ENCODE measurements at regions not wholly inside any gene's neighbourhood (a gene's known extent, or its start where the extent isn't known, plus 50 kb on each side); places are given as distances from the start of the nearest gene placed in this dataset.
"Not testable (repeated sequence)": the region's sequence is repeated elsewhere in the genome, so short reads cannot be mapped to it uniquely, and the experiment has no call there.

DNA sequence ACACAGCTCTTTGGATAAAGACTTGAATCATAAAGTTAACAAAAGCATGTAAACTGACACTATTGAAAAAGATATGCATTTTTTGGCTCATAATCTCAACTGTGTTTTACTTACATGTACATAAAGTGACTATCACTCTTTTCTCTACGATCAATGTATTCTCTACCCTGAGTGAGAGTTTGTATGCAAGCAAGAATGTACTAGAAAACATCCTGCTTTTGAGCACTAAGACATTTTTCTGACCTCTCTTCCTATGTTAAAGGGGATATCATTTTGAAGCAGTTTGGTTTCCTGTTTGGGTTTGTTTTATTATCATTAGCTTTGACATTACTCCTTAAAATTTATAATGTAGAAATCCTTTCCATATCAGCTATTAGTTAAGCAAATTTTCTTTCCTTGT is 910.8 kb downstream of the C6orf118 start:
- ATAC-seq (no peak), DNase-seq (no peak)
- intact Hi-C loops (cut with DNase I): no loop called here

DNA sequence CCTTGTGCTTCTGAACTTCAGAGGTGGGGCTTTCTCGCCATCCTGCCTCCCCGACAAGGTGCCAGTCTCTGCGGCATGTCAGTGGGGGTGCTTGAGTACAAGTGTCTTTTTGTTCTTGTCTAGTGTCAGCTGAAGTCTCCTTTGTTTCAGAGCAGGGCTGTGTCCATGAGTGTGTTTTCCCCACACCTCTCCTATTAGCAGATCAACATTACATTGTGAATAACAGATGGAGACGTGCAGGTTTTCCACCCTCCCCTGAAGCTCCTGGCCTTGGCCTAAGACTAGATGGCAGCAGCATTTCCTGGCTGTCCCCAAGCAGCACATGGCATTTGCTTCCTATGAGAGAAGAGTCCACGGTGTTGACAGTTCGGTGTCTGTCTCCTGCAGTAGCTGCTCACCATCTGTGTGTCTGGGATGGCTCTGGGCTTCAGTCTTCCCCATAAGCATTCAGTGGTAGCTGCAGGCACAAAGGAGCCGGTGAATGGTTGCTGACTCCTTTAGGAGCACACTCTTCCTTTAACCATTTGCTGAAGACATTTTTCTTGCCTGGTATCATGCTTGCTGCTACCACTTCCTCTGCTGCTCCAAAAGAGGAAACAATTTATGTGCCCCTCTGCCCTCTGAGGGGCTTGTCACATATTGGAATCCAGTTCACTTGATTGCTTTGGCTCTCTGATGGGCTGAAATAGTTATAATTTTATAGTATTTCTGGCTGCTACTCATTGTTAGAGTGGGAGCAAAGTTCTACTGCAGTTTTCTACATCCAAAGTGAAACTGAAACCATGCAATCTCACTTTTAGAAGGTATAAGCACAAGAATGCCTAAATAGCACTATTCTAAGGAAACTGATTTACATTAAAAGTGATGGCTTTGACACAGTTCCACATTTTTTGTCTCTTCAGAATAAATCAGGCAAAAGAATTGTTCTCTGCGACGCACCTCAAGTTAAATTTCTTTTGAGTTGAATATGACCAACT is 913.0 kb downstream of the C6orf118 start:
- DNase-seq (no peak), ATAC-seq (peak; percentile 38 to 50)
- intact Hi-C loops (cut with DNase I): no loop called here

DNA sequence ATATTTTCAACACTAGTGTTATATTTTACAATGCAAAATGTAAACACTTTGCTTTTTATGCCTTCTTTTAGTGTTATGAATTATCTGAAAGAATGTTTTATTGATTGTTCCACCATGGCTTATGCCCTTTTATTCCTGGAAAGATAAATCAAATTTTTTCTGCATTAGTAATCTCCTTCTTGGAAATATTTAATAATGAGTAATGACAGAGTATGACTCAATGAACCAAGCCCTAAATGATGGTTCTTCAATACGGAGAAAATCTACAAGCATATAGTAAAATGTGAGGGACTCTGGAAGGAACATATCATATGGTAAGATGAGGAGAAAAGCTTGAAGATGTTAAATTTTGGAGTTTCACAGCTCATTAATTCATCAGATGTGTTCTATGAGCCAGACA is 929.6 kb downstream of the C6orf118 start:
- DNase-seq (no peak), ATAC-seq (no peak)
- intact Hi-C loops (cut with DNase I): no loop called here

DNA sequence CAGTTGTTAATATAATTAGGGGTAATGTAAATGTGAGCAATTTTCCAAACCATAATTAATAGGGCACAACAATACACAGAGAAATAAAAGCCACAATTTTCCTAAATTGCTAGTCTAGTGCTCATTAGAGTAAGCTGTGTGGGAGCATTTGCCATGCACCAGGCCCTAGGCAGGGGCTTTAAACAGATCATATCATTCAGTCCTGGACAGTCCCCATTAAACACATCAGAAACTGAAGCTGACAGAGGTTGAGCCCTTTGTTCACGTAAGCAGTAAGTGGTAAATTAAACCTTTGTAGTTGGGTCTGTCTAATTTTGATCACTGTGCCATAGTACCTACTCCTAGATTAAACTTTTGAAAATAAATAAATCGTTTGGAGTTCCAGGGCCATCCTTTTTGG is 931.1 kb downstream of the C6orf118 start:
- intact Hi-C loops (cut with DNase I): no loop called here
- no peak for ATAC-seq
- no peak for DNase-seq

DNA sequence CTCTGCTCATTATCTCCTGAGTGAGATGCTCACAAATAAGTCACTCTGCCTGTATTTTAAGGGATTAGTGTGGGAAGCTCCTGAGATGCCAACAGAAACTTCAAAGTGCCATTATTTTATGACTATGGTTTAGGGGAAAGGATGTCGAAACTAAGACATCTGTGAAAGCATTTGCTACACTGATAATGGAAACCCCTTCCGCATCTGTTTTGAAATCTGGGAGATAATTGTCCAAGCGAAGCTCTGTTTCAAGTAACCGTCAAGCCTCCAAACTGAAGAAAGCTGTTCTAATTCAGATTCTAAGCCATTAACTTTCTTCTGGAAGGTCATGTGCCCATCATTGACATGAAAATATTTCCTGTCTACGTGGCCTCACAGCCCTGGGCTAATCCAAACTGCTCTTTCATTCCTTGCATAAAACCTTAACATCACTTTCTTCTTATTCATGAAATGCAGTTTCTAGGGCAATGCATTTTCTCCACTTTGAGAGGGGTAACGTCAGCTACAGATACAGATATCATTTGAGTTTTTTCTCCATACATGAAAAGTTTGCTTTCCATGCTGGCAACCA is 932.0 kb downstream of the C6orf118 start:
- no peak for ATAC-seq
- DNase-seq: no peak
- intact Hi-C loops (cut with DNase I): no loop called here

DNA sequence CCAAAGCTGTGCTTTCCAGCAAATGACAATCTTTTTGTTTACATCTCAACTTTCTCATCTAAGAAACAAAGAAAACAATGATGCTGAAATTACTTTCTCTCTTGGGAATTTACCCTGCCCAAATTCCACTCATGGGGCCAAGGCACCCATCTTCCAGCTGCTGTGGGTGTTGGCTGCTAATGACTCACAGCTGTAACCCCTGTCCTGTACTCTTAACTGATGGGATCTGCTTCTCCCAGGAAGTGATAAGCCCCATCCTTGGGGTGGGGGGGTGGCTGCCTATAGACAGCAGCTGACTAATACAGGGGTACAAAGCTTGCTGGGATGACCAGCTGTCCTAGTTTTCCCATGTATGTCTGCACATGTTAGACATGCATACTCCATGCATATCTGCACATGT is 938.6 kb downstream of the C6orf118 start:
- intact Hi-C loops (cut with DNase I): no loop called here
- no peak for ATAC-seq
- DNase-seq: no peak

DNA sequence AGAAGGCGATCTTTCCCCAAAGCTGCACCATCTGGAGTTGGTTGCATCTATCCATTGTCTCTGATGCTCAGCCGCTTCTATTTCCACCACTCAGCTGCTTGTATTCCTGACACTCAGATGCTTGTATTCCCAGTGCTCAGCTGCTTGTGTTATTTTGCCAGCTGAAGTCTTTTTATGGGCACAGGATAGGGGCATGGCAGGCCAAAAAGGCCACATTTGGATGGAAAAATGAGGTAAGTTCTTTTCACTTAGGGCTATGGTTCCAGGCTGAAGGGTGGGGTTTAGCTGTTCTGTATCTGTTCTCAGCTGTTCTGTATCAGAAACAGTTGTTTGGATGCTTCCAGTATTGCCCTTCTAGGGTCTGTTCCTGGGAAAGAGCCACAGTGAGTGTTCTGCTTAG is 944.9 kb downstream of the QKI start:
- intact Hi-C loops (cut with DNase I): no loop called here
- no peak for ATAC-seq
- no peak for DNase-seq

DNA sequence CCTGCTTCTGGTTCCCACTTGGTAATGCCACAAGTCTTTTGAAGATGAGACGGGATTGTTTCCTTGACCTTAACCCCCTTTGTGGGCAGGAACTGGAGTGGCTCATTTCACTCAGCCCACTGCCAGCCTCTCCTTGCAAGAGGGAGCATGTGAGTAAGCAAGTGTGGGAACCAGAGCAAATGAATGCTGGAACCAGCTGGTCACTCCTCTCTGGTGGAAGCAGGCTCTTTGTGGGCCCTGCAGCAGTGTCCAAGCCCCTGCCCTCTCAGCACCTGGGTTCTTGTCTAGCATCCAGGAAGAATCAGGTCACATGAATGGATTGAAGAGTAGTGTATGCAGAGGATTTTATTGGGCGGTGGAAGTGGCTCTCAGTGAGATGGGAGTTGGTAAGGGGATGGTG is 944.5 kb downstream of the QKI start:
- no peak for ATAC-seq
- no peak for DNase-seq
- intact Hi-C loops (cut with DNase I): no loop called here

DNA sequence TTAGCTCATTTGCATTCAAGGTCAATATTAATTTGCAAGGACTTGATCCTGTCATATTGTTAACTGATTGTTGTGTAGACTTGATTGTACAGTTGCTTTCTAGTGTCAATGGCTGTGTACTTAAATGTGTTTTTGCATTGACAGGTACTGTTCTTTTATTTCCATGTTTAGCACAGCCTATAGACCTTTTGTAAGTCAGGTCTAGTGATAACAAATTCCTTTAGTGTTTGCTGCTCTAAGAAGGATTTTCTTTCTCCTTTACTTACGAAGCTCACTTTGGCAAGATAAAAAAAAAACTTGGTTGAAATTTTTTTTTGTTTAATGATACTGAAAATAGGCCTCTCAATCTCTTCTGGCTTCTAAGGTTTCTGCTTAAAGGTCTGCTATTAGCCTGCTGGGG is 942.3 kb downstream of the QKI start:
- ATAC-seq (no peak), DNase-seq (no peak)
- intact Hi-C loops (cut with DNase I): no loop called here

DNA sequence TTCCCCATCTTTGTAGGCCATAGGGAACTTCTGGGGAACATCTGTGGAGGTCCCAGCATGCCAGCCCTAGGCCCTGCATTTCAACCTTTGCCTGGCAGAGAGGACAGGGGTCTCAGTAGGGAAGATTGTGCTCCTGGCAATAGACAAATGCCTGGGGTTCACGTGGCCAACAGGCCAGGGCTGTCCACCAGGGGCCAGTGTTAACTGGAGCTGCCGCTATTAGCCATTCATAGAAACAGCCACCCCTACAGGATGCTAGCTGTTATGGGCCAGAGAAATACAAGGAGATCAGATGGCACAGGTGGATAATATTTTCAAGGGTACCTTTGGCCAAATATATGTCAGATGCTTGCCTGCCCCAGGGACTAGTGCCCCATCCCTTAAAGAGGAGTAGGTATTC is 932.9 kb downstream of the QKI start:
- ATAC-seq (no peak), DNase-seq (no peak)
- intact Hi-C loops (cut with DNase I): no loop called here

DNA sequence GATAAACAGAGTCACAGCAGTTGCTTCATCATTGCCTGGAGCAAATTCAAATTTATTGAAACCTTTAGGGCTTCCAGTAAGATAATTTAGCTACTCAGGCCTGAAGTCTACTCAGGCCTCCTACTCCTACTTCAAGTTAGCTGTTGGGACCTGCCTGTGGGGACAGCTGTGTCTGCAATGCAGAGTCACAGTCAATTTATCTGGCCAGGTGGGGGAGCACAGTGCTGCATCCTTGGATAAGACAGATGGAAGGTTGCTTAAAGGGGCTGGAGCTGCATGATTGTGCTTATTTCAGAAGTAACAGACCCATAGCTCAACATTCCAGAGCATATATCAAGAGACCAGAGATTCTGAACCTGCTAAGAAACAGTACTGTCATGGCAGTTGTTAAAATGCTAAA is 932.1 kb downstream of the QKI start:
- DNase-seq (no peak), ATAC-seq (no peak)
- intact Hi-C loops (cut with DNase I): no loop called here

DNA sequence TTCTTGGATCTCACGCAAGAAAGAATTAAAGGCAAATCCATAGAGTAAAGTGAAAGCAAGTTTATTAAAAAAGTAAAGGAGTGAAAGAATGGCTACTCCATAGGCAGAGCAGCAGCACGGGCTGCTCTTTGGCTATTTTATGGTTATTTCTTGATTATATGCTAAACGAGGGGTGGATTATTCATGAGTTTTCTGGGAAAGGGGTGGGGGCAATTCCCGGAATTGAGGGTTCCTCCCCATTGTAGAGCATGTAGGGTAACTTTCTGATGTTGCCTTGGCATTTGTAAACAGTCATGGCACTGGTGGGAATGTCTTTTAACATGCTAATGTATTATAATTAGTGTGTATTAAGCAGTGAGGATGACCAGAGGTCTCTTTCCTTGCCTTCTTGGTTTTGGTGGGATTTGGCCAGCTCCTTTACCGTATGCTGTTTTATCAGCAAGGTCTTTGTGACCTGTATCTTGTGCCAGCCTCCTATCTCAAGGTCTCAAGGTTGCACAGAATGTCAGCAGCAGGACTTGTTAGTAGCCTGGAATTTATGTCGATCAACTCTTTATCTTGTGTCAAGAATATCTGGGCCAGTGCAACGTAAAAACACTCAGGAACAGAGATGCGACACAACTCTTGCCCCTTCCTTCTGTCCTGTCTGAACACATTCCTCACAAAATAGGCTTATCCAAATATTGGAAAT is 931.4 kb downstream of the QKI start:
- intact Hi-C loops (cut with DNase I): no loop called here
- ATAC-seq: no peak
- DNase-seq: no peak

DNA sequence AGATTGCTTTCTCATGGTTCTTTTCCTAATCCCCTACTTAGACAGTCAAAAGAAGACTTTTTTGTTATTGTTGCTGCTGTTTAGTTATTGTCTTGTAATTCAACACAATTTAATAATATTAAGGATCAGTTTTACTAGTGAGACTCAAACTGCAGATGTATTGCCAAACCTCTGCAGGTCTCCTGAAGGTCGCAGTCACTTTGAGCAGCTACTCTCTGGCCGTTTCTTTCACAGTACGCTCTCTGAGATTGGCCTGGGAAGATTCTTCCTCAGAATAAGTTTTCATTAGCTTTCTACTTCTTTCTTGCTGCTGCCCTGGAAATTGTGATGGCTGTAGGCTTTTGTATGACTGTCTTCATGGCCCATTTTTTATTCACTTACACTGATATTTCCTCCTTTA is 930.8 kb downstream of the QKI start:
- ATAC-seq: no peak
- DNase-seq: no peak
- intact Hi-C loops (cut with DNase I): no loop called here

DNA sequence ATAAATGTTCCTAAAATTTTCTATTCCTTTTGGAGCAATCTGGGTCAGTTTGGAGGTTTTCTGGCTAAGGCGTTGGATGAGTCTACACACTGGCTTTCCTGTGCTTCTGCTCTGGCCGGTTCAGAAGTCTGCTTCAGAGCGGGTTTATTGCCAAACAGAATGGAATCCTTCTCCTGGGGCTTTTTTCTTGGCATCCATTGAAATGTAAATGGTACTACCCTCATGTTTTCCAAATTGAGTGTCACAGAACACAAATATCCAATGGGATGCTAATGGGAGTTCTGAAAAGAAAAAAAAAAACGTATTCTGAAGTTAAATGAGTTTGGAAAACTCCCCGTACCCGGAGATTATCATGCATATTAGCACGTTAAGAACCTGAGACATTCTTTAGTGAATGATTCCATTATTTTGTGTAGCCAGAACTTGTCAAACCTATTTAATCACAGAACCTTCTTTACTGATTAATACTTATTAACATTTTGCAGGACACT is 930.3 kb downstream of the QKI start:
- intact Hi-C loops (cut with DNase I): no loop called here
- peak; percentile 80 to 81 for ATAC-seq
- peak; percentile 32 for DNase-seq

DNA sequence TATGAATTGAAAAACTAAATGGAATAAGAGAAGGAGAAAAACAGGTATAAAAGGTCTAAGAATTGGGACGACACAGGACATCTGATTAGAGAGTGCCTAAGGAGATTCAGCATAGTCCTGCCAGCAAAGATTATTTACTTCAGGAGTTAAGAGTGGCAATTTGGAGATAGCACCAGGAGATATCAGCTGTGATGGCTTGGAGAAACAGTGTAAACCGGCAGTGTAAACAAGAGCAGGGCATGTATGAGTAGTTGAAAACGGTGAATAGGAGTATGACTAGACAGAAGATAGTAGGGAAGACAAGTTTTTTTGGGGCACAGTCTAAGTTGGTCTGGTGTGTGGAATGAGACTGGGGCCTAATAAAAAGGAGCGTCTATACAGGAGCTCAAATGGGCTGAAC is 924.9 kb downstream of the QKI start:
- DNase-seq; ATAC-seq; intact Hi-C loops (cut with DNase I): not testable (repeated sequence)

DNA sequence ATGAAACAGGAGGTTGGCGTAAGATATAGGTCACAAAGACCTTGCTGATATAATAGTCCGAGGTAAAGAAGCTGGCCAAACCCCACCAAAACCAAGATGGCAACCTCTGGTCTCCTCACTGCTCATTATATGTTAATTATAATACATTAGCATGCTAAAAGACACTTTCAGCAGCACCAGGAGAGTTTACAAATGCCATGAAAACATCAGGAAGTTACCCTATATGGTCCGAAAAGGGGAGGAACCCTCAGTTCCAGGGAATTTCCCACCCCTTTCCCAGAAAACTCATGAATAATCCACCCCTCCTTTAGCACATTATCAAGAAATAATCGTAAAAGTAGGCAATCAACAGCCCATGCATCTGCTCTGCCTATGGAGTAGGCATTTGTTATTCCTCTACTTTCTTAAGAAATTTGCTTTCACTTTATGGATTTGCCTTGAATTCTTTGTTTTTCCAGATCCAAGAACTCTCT is 923.4 kb downstream of the QKI start:
- intact Hi-C loops (cut with DNase I): no loop called here
- DNase-seq (no peak), ATAC-seq (no peak)

DNA sequence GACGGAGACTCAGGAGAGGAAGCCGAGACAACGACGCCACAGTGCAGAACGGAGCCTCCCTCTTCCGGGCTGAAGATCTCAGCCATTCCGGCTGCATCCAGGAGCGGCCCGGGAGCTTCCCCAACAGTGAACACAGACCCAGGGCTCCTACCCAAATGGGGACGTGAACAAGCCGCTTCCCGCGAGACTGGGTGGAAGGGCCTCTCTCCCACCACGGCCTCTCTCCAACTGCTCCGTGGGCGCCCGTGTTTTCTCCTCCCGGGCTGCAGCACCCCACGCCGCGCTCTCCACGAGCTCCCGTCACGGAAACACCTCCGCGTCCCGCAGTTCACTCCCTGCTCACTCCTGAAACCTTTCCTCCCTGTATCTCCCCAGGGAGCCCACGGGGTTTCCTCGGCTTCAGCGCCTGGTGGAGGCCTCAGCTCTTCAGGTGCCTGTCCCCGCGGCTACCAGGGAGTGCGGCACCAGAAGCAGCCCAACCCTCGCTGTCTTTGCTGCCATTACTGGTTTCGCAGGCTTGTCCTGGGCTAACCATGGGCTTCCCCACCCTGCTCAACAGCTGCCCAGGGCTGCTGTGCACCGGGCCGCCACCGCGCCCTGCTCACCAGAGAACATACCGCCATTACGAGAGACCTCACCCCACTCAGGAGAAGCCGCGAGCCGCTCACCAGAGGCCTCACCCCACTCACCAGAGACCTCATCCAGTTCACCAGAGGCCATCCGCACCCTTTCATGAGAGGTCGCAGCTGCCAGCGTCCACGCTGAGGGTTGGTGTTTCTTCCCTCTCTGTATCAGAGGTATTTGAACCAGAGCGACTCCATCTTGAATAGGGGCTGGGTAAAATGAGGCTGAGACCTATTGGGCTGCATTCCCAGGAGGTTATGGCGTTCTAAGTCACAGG is 922.8 kb downstream of the QKI start:
- DNase-seq (no peak), ATAC-seq (no peak)
- intact Hi-C loops (cut with DNase I): no loop called here

DNA sequence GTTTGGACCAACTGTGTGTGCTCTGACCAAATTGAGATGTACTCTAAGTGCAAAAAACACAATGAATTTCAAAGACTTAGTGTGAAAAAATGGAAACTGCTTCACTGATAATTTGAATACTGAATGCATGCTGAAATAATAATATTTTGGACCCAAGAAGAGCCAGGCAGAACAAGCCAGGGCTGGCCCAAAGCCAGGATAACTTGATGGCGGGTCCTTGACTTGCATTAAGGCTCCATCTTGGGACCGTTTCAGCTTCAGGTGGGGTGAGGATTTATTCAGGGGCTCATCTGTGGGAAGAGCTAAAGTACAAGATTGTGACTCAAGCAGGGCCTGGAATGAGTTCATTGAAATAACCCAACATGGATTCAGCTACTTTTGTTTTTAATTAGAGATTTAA is 921.9 kb downstream of the QKI start:
- DNase-seq: no peak
- intact Hi-C loops (cut with DNase I): no loop called here
- no peak for ATAC-seq

DNA sequence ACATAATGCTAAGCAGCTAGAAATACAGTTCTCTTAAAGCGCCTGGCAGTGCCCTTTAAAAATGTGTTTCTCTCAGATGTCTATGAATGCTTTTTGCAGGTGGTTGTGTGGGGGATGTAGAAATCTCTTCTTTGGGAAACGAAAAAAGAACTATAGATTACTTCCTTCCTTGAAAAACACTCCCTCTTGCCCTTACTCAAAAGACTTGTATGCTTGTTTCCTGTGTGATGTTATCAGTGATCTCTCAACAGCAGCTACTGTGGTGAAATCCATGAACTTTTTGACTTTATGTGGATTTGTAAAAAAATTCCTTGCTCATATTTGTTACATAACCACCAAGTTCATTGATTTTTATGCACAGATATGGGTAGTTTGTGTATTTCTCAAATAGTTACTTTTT is 916.5 kb downstream of the QKI start:
- intact Hi-C loops (cut with DNase I): no loop called here
- no peak for ATAC-seq
- no peak for DNase-seq
